ENCODE measurements at regions not wholly inside any gene's neighbourhood (a gene's known extent, or its start where the extent isn't known, plus 50 kb on each side); places are given as distances from the start of the nearest gene placed in this dataset.

DNA sequence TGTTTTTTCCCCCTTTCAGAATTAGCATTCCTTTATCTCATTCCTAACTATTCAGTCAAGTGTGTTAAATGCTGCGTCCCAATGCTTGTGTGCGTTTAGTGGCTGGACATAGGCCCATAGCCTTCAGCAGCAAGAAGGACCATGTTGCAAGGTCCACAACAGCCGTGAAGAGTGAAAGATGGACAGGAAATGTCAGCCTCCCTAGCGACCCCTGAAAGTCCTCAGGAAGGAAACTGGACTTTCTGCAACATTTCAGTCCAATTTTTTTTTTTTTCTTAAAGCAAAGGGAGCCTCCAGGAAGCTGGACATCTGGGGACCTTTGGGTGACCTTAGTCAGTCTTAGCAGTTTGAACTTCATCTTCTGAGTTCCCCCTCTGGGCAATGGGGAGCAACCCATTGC lies 550.7 kb upstream of the MGMT start:
- TF ChIP-seq, protein P1, sequence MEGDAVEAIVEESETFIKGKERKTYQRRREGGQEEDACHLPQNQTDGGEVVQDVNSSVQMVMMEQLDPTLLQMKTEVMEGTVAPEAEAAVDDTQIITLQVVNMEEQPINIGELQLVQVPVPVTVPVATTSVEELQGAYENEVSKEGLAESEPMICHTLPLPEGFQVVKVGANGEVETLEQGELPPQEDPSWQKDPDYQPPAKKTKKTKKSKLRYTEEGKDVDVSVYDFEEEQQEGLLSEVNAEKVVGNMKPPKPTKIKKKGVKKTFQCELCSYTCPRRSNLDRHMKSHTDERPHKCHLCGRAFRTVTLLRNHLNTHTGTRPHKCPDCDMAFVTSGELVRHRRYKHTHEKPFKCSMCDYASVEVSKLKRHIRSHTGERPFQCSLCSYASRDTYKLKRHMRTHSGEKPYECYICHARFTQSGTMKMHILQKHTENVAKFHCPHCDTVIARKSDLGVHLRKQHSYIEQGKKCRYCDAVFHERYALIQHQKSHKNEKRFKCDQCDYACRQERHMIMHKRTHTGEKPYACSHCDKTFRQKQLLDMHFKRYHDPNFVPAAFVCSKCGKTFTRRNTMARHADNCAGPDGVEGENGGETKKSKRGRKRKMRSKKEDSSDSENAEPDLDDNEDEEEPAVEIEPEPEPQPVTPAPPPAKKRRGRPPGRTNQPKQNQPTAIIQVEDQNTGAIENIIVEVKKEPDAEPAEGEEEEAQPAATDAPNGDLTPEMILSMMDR (IDR thresholded peaks at IDR 0.05; ENCODE audit: low read length, missing control alignments): no peak
- DNase-seq (ENCODE audit: low read depth): no peak
- H3K4me3 ChIP-seq (replicated peaks; ENCODE audit: low read depth, low read length): no peak overlapping the region

DNA sequence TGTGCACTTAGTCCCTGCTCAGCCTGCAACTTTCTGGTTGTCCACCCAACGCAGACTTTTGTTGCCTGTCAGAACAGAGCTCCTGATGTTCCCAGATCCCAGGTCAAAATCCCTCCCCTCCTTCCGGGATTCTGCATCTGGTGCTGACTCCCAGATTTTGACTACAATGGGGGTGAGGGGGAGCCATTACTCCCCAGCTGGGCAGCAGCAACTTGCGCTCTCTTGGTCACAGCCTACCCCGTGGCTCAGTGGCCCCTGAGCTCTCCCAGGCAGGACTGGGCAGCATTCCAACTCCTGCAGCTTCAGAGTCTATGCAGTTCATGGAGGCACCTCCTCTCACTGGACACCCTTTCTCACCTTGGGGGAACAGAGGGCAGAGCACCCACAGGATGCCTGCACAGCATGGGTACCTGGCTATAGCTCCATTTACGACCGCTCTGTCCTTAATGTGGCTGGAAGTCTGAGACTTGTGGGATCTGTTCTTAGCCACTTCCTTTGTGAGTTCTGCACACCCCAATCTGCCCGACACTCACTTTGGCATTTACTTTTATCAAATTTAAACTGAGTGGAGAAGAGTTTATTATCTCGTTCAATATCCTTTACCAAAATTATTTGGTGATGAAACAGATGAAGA lies 545.5 kb upstream of the MGMT start:
- TF ChIP-seq, protein P1 (IDR thresholded peaks at IDR 0.05; ENCODE audit: low read length, missing control alignments): no peak
- no peak overlapping the region for H3K4me3 ChIP-seq (replicated peaks; ENCODE audit: low read depth, low read length)
- DNase-seq (ENCODE audit: low read depth): no peak

DNA sequence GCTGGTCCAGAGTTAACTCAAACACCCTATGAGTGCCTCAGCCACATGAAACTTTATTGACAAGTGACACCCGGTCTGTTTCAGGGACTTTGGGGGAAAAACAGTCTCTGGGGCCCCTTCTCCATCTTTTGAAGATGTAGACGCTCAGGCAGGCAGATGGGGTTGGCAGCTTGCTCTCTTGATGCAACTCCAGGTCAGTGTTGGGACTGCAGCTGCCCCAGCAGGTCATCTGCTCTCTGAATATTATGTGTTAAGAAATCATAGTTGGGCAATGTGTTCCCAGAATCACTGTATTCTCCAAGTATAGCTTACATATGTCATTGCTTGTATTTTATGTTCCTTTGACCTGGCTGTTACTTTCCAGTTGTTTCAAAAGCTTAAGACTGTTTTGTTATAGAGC lies 544.9 kb upstream of the MGMT start:
- DNase-seq (ENCODE audit: low read depth): no peak
- no peak overlapping the region for H3K4me3 ChIP-seq (replicated peaks; ENCODE audit: low read depth, low read length)
- TF ChIP-seq, protein P1 (IDR thresholded peaks at IDR 0.05; ENCODE audit: low read length, missing control alignments): no peak

DNA sequence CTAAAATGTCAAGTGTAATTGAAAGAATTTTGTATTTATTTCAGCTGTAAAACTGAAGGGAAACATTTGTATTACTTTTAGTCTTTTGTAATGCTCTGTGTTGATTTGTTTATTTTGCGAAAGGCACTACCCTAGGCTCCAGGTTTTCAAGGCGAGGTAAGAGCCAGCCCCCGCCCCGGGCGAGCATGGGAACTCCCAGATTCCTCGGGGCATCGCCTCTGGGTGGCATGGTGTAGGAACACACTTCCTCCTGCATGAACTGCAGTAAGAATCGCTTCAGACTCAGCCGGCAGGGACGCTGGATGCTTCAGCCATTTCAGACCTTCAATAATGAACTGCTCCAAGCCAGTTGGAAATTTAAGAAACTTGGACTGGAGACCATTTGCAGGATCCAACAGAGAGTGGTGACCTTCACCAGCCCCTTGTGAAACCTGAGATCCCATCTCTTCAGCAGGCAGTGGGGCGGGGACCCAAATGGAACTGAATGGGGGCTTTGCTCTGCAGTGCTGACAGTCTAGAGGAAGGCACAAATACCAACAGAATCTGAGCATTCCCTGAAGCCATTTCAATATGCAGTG lies 544.3 kb upstream of the MGMT start:
- TF ChIP-seq, protein P1 (IDR thresholded peaks at IDR 0.05; ENCODE audit: low read length, missing control alignments): no peak
- no peak for DNase-seq (ENCODE audit: low read depth)
- H3K4me3 ChIP-seq (replicated peaks; ENCODE audit: low read depth, low read length): no peak overlapping the region

DNA sequence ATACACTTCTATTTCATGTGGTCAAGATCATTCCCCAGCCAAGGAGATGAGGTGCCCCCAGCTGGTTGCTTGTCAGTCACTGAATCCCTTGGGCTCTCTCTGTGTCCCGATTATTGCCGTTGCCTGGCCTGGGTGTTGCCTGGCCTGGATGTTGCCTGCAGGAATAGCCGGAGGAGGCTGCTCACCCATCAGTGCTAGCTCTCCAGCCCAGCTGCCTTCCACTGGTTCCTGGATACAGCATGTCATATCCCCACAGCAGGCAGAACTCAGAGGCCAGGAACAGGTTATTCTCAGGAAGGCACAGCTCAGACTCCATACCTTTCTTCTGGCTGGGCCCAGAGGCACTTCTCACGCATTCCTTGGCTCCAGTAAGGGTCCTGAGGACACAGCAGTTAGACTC lies 542.1 kb upstream of the MGMT start:
- DNase-seq (ENCODE audit: low read depth): no peak
- no peak overlapping the region for H3K4me3 ChIP-seq (replicated peaks; ENCODE audit: low read depth, low read length)
- TF ChIP-seq, protein P1 (IDR thresholded peaks at IDR 0.05; ENCODE audit: low read length, missing control alignments): no peak

DNA sequence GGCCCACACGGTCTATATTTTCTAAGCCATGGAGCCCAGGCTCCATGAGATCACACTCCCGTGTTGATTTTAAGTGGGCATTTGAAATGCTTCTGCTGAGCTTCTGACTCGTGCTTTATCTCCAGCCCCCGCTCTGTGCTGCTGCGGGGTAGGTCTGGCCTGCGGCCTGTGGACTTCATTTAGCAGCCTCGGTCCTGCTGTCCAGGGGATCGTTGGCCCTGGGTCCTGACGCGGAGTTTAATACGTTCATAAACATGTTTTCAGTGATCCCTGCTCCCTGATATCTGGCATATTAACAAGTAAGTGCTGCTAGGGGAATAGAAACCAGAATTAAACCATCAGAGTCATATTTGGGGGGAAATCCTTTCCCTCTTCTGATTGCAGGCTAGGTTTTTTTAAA lies 540.3 kb upstream of the MGMT start:
- H3K4me3 ChIP-seq (replicated peaks; ENCODE audit: low read depth, low read length): no peak overlapping the region
- no peak for DNase-seq (ENCODE audit: low read depth)
- TF ChIP-seq, protein P1 (IDR thresholded peaks at IDR 0.05; ENCODE audit: low read length, missing control alignments): no peak

All from fibroblast of pulmonary artery (primary cell).